Panc1 (cell line): ENCODE measurements at regions not wholly inside any gene's neighbourhood (a gene's known extent, or its start where the extent isn't known, plus 50 kb on each side); places are given as distances from the start of the nearest gene placed in this dataset.

Experiments used
- ATAC-seq: fragments of 200-7000 bp; cut with Tn5 transposase; 2 replicates; pipeline ENCODE4 v1.9.1; 2020; ENCODE audit warnings: mild to moderate bottlenecking, moderate library complexity
- BruUV-seq: library from RNA; stranded (reverse); fragments of 400-500 nt; replicated peaks from 2 replicates; lab custom pipeline; 2021; lab: Mats Ljungman, UMichigan
- CTCF ChIA-PET: fragments of 300-600 bp; sonication (Branson Sonifier 250); formaldehyde crosslinking; loops from one replicate; lab custom pipeline; 2022; ENCODE audit warnings: antibody characterized with exemption; lab: Charles Lee
- POLR2A ChIA-PET: fragments of 300-600 bp; sonication (Branson Sonifier 250); formaldehyde crosslinking; loops from one replicate; lab custom pipeline; 2022; ENCODE audit warnings: antibody characterized with exemption; lab: Charles Lee
- DNase-seq: peaks from one replicate; pipeline ENCODE4 v3.0.0-alpha.2; 2010; ENCODE audit warnings: low read depth, low spot score
- H3K27ac ChIP-seq: 2 replicates; pipeline ENCODE4 v1.5.1; 2011; ENCODE audit warnings: mild to moderate bottlenecking, low read length, inconsistent platforms
- H3K27me3 ChIP-seq: fragments of 200-500 bp; sonication (Bioruptor generic); 2 replicates; pipeline ENCODE4 v1.6.0; 2014; ENCODE audit warnings: low read length, inconsistent platforms; ENCODE audit not compliant: control insufficient read depth, insufficient read depth
- H3K36me3 ChIP-seq: fragments of 200-500 bp; sonication (Bioruptor generic); 2 replicates; pipeline ENCODE4 v1.5.1; 2014; ENCODE audit warnings: inconsistent platforms, mild to moderate bottlenecking, low read length, moderate library complexity; ENCODE audit not compliant: control insufficient read depth, insufficient read depth
- H3K4me1 ChIP-seq: 2 replicates; pipeline ENCODE4 v1.5.1; 2011; ENCODE audit warnings: inconsistent platforms, mild to moderate bottlenecking, low read length, moderate library complexity; ENCODE audit not compliant: control insufficient read depth, insufficient read depth
- H3K4me3 ChIP-seq, 2 experiments: 2 replicates each; pipeline ENCODE4 v1.5.1; 2011 to 2012; ENCODE audit warnings: low read depth in 2 of 2, low read length in 2 of 2, mild to moderate bottlenecking in 2 of 2, inconsistent platforms in 1 of 2, moderate library complexity in 1 of 2
- H3K9me3 ChIP-seq: fragments of 200-500 bp; sonication (Bioruptor generic); 2 replicates; pipeline ENCODE4 v1.5.1; 2014; ENCODE audit warnings: low read depth, mild to moderate bottlenecking, inconsistent platforms, low read length, moderate library complexity; ENCODE audit not compliant: control insufficient read depth, insufficient read depth
- CTCF ChIP-seq: fragments of 450-650 bp; IDR thresholded peaks from 2 replicates; pipeline ENCODE4 v1.5.1; 2017; ENCODE audit warnings: mild to moderate bottlenecking
- POLR2AphosphoS5 ChIP-seq: IDR thresholded peaks from 2 replicates; pipeline ENCODE4 v1.6.1; 2012; ENCODE audit warnings: mild to moderate bottlenecking, low read depth, low read length, moderate library complexity
- SIN3A ChIP-seq: IDR thresholded peaks from 2 replicates; pipeline ENCODE4 v1.6.1; 2012; ENCODE audit warnings: low read depth, mild to moderate bottlenecking, low read length, moderate library complexity, borderline replicate concordance; ENCODE audit not compliant: insufficient read depth
- TCF7L2 ChIP-seq: IDR thresholded peaks from 2 replicates; pipeline ENCODE4 v1.6.1; 2011; ENCODE audit warnings: mild to moderate bottlenecking, low read depth, low read length, inconsistent platforms
- in situ Hi-C: cut with HindIII; loops from 2 replicates; pipeline ENCODE4 v1.10.0; 2016; ENCODE audit warnings: low sequenced_read_pairs, low pct_unique_long_range_greater_than_20kb
- intact Hi-C: fragments of 100-400 bp; cut with micrococcal nuclease; formaldehyde crosslinking; loops from one replicate; pipeline ENCODE4 v1.10.0; 2022; ENCODE audit not compliant: unreplicated experiment
- TF ChIP-seq, protein P1 (sequence below), 2 experiments: IDR thresholded peaks; 2 replicates each; pipeline ENCODE4 v1.6.1; 2011 to 2012; ENCODE audit warnings: low read depth in 2 of 2, control low read depth in 1 of 2, low read length in 1 of 2, mild to moderate bottlenecking in 1 of 2, moderate library complexity in 1 of 2; ENCODE audit not compliant: insufficient read depth in 1 of 2

DNA sequence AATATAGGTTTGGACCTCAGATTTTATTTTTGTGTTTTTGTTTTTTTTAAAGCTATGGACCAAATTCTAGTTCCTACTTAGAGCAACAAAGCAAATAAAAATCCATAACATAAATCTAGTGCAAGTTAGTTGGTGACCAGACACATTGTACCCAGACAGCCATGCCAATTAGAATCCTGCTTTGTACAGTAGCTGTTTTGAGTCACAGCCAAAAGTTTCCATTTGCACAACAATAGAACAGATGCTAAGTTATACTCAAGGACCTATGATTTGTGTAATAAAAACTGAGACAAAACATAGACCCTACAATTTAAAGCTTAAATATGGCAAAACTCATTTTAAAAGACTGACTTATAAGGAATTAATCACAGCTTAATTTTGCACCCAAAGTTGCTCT lies 513.1 kb upstream of the CBLB start:
- no peak for TF ChIP-seq CTCF
- TF ChIP-seq, protein P1, sequence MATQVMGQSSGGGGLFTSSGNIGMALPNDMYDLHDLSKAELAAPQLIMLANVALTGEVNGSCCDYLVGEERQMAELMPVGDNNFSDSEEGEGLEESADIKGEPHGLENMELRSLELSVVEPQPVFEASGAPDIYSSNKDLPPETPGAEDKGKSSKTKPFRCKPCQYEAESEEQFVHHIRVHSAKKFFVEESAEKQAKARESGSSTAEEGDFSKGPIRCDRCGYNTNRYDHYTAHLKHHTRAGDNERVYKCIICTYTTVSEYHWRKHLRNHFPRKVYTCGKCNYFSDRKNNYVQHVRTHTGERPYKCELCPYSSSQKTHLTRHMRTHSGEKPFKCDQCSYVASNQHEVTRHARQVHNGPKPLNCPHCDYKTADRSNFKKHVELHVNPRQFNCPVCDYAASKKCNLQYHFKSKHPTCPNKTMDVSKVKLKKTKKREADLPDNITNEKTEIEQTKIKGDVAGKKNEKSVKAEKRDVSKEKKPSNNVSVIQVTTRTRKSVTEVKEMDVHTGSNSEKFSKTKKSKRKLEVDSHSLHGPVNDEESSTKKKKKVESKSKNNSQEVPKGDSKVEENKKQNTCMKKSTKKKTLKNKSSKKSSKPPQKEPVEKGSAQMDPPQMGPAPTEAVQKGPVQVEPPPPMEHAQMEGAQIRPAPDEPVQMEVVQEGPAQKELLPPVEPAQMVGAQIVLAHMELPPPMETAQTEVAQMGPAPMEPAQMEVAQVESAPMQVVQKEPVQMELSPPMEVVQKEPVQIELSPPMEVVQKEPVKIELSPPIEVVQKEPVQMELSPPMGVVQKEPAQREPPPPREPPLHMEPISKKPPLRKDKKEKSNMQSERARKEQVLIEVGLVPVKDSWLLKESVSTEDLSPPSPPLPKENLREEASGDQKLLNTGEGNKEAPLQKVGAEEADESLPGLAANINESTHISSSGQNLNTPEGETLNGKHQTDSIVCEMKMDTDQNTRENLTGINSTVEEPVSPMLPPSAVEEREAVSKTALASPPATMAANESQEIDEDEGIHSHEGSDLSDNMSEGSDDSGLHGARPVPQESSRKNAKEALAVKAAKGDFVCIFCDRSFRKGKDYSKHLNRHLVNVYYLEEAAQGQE (IDR thresholded peaks at IDR 0.05; ENCODE audit: insufficient read depth in 1 of 2, low read depth in 2 of 2, low read length in 1 of 2) = no peak
- no peak for TF ChIP-seq TCF7L2
- TF ChIP-seq POLR2AphosphoS5 = no peak
- no peak for TF ChIP-seq SIN3A
- no peak overlapping the region for H3K4me3 ChIP-seq
- no peaks in the 10 kb centered on the region for H3K4me1 ChIP-seq
- ATAC-seq = no peak
- in situ Hi-C loops (no loop called here), intact Hi-C loops (no loop called here)
- no peaks in the 10 kb centered on the region for H3K9me3 ChIP-seq
- H3K27me3 ChIP-seq = no peaks in the 10 kb centered on the region
- H3K27ac ChIP-seq = no peak overlapping the region
- no peak for DNase-seq
- CTCF ChIA-PET = no interaction called here
- POLR2A ChIA-PET = no interaction called here
- BruUV-seq = no TSS peak
- no peaks in the 10 kb centered on the region for H3K36me3 ChIP-seq

- Histone ChIP-seq H3K27ac (no peak overlapping the region), H3K4me1 (no peaks in the 10 kb centered on the region), H3K9me3 (no peaks in the 10 kb centered on the region), H3K36me3 (no peaks in the 10 kb centered on the region), H3K27me3 (no peaks in the 10 kb centered on the region), H3K4me3 (no peak overlapping the region)
- TF ChIP-seq, protein P1 (IDR thresholded peaks at IDR 0.05; ENCODE audit: insufficient read depth in 1 of 2, low read depth in 2 of 2, low read length in 1 of 2) = no peak
- TF ChIP-seq SIN3A (no peak), POLR2AphosphoS5 (no peak), TCF7L2 (no peak), CTCF (no peak)
- intact Hi-C loops = no loop called here
- ChIA-PET POLR2A (no interaction called here), CTCF (no interaction called here)
- DNase-seq (no peak), ATAC-seq (no peak)
- no TSS peak for BruUV-seq
- in situ Hi-C loops = no loop called here
These were observed 517.2 kb upstream of the CBLB start for GRCh38 chr3:106386050-106386449.
